ENCODE measurements at regions not wholly inside any gene's neighbourhood (a gene's known extent, or its start where the extent isn't known, plus 50 kb on each side); places are given as distances from the start of the nearest gene placed in this dataset.

DNA sequence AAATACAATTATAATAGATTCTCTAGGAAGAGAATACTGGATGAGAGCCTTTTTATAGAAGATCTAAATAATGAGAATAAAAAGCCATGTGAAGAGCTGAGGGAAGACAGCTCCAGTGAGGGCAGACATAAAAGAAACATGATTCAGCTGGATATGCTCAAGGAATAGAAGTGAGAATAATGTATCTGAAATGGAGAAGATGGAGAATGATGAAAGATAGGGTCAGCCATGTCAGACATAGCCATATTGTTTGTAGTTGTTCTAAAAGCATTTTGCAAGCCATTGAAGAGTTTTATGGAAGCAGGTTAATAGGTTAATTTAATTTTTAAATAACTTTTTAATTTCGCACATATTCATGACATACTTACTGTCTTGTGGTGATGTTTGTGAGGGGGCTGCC lies 713.5 kb upstream of the ARPP21 start:
- H3K4me3 ChIP-seq, result no peak overlapping the region
- DNase-seq, result no peak
- TF ChIP-seq, protein P1, sequence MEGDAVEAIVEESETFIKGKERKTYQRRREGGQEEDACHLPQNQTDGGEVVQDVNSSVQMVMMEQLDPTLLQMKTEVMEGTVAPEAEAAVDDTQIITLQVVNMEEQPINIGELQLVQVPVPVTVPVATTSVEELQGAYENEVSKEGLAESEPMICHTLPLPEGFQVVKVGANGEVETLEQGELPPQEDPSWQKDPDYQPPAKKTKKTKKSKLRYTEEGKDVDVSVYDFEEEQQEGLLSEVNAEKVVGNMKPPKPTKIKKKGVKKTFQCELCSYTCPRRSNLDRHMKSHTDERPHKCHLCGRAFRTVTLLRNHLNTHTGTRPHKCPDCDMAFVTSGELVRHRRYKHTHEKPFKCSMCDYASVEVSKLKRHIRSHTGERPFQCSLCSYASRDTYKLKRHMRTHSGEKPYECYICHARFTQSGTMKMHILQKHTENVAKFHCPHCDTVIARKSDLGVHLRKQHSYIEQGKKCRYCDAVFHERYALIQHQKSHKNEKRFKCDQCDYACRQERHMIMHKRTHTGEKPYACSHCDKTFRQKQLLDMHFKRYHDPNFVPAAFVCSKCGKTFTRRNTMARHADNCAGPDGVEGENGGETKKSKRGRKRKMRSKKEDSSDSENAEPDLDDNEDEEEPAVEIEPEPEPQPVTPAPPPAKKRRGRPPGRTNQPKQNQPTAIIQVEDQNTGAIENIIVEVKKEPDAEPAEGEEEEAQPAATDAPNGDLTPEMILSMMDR (IDR thresholded peaks at IDR 0.05), result no peak
- TF ChIP-seq POLR2A (IDR thresholded peaks at IDR 0.05), result no peak
- intact Hi-C loops (cut with DNase I; ENCODE audit: low total_unique reads), result no loop called here
- H3K9me3 ChIP-seq, result no peaks in the 10 kb centered on the region
- no peaks in the 10 kb centered on the region for H3K36me3 ChIP-seq (ENCODE audit: low read depth, missing control alignments)
- no peaks in the 10 kb centered on the region for H3K4me1 ChIP-seq
- H3K27me3 ChIP-seq, result no peaks in the 10 kb centered on the region
- H3K27ac ChIP-seq, result no peak overlapping the region
- 75 to 88% methylated on average over 1 of the region's 1 CpG for WGBS, 2 donors

DNA sequence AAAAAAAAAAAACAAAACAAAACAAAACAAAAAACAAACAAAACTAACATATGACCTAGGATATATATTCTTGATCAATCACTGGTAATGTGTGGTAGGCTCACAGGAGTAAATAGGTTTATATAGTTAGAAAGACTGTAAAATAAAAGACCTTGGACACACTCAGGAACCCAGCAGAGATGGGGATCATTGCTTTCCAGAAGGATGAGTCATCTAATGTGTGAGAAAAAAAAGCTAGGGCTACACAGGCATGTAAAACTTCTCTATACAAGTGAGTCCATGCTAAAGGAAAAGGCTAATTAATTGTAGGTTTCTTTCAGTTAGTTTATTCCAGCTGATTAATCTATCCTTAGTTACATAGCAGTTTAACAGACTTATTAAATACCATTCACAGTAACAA lies 710.3 kb upstream of the ARPP21 start:
- H3K36me3 ChIP-seq (ENCODE audit: low read depth, missing control alignments), result no peaks in the 10 kb centered on the region
- no peaks in the 10 kb centered on the region for H3K27me3 ChIP-seq
- intact Hi-C loops (cut with DNase I; ENCODE audit: low total_unique reads), result no loop called here
- no peaks in the 10 kb centered on the region for H3K9me3 ChIP-seq
- no peak for TF ChIP-seq POLR2A (IDR thresholded peaks at IDR 0.05)
- TF ChIP-seq, protein P1 (IDR thresholded peaks at IDR 0.05), result no peak
- H3K4me3 ChIP-seq, result no peak overlapping the region
- H3K27ac ChIP-seq, result no peak overlapping the region
- H3K4me1 ChIP-seq, result no peaks in the 10 kb centered on the region
- no peak for DNase-seq

DNA sequence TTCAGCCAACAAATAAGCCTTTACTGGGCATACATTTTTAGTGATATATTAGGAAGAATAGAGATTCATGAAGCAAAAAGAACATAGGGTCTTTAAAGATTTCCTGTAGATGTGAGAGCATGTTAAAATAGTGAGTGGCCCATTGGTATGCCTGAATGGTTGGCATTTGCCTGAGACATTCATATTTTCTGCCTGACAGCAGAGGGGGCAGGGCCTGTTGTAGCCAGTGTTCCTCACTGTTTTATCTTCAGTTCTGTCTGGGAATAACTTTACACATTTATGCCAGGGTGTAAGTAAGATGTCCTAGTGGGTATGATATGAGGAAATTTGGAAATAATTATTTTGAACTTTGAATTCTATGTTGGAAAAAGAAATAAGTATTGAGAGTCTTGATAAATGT lies 704.7 kb upstream of the ARPP21 start:
- no peak overlapping the region for H3K4me3 ChIP-seq
- no peak for DNase-seq
- TF ChIP-seq, protein P1 (IDR thresholded peaks at IDR 0.05), result no peak
- no peak for TF ChIP-seq POLR2A (IDR thresholded peaks at IDR 0.05)
- H3K27ac ChIP-seq, result no peak overlapping the region
- no peaks in the 10 kb centered on the region for H3K9me3 ChIP-seq
- H3K36me3 ChIP-seq (ENCODE audit: low read depth, missing control alignments), result no peaks in the 10 kb centered on the region
- intact Hi-C loops (cut with DNase I; ENCODE audit: low total_unique reads), result no loop called here
- no peaks in the 10 kb centered on the region for H3K4me1 ChIP-seq
- H3K27me3 ChIP-seq, result no peaks in the 10 kb centered on the region

DNA sequence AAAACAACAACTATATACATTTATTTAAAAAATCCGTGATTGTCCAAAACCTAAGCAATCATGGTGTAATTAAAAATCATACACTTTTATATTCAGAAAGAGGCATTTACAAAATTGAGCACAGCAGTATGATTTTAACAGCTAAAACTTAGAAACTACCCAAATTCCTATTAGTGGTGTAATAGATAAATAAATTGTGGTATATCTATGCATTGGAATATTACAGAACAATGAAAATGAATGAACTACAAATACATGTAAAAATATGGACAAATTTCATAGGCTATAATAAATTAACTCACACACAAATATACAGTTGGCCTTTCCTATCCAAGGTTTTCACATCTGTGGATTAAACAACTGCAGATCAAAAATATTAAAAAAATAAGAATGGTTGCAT lies 700.5 kb upstream of the ARPP21 start:
- DNase-seq, result no peak

DNA sequence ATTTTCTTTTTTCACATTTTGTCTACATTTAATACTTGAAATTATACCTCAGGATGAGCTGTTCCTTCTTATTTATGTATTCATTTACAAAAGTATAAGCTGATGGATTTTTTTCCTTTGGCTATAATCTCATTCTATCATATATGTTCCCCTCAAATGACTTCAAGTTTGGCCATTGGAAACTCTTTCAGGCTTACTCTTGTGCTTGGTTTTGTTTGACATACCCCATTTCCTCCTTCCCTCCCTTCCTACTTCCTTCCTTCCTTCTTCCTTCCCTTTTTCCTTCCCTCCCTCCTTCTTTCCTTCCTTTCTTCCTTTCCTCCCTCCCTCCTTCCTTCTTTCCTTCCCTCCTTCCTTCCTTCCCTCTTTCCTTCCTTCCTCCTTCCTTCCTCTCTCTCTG lies 697.1 kb upstream of the ARPP21 start:
- H3K4me1 ChIP-seq, result no peaks in the 10 kb centered on the region
- H3K27ac ChIP-seq, result no peak overlapping the region
- H3K9me3 ChIP-seq, result no peaks in the 10 kb centered on the region
- DNase-seq, result no peak
- intact Hi-C loops (cut with DNase I; ENCODE audit: low total_unique reads), result no loop called here
- TF ChIP-seq, protein P1 (IDR thresholded peaks at IDR 0.05), result no peak
- TF ChIP-seq POLR2A (IDR thresholded peaks at IDR 0.05), result no peak
- no peak overlapping the region for H3K4me3 ChIP-seq
- H3K27me3 ChIP-seq, result no peaks in the 10 kb centered on the region
- no peaks in the 10 kb centered on the region for H3K36me3 ChIP-seq (ENCODE audit: low read depth, missing control alignments)

More for the DNA sequence above, 700.5 kb upstream of the ARPP21 start:
- TF ChIP-seq, protein P1 (IDR thresholded peaks at IDR 0.05), result no peak
- H3K27ac ChIP-seq, result no peak overlapping the region
- H3K4me1 ChIP-seq, result no peaks in the 10 kb centered on the region
- 80 to 92% methylated on average over 1 of the region's 1 CpG for WGBS, 2 donors
- H3K4me3 ChIP-seq, result no peak overlapping the region
- no peaks in the 10 kb centered on the region for H3K9me3 ChIP-seq
- no peaks in the 10 kb centered on the region for H3K36me3 ChIP-seq (ENCODE audit: low read depth, missing control alignments)
- no peaks in the 10 kb centered on the region for H3K27me3 ChIP-seq
- intact Hi-C loops (cut with DNase I; ENCODE audit: low total_unique reads), result no loop called here
